ENCODE measurements at regions not wholly inside any gene's neighbourhood (a gene's known extent, or its start where the extent isn't known, plus 50 kb on each side); places are given as distances from the start of the nearest gene placed in this dataset.
A peak's percentile ranks its signal among the peaks of the same experiment; 100 is the strongest.

DNA sequence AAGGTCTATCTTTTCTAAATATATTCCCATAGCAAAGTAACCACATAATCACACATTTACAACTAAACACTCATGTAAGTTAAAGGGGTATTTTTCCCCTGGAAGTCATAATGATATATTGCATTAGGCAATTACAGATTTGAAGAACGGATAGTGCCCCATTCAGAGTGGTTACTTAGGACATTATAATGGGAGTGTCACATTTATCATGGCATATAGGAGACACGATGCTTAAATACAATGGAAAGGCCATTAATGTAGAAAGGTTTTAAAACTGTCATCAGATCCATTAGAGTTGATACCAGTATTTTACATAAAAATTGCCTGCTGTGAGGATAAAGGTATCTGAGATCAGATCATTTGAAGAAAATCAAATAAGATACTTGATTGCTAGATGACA, 582.0 kb upstream of the SEMA6D start:
- in situ Hi-C loops (cut with HindIII; ENCODE audit: low sequenced_read_pairs), result no loop called here

DNA sequence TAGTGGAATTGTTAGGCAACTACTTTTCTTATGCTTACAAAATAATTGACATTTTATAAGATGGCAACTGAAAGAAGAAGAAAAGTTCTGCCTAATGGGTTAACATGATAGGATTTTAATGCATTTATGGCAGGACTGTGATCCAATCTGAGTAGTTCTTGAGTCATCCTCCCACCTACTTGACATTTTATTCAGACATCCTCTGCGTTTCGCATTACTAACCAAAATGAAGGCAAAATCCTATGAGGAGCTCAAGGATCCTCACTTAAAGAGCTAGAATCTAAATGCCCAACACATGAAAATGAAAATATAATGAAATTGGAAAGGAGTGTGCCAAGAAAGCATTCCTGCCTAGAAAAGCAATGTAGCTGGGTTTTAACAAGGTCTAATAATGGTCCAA, 581.1 kb upstream of the SEMA6D start:
- in situ Hi-C loops (cut with HindIII; ENCODE audit: low sequenced_read_pairs), result no loop called here
- H3K4me3 ChIP-seq (ENCODE audit: low read depth, low read length), result no peak overlapping the region
- TF ChIP-seq, protein P1, sequence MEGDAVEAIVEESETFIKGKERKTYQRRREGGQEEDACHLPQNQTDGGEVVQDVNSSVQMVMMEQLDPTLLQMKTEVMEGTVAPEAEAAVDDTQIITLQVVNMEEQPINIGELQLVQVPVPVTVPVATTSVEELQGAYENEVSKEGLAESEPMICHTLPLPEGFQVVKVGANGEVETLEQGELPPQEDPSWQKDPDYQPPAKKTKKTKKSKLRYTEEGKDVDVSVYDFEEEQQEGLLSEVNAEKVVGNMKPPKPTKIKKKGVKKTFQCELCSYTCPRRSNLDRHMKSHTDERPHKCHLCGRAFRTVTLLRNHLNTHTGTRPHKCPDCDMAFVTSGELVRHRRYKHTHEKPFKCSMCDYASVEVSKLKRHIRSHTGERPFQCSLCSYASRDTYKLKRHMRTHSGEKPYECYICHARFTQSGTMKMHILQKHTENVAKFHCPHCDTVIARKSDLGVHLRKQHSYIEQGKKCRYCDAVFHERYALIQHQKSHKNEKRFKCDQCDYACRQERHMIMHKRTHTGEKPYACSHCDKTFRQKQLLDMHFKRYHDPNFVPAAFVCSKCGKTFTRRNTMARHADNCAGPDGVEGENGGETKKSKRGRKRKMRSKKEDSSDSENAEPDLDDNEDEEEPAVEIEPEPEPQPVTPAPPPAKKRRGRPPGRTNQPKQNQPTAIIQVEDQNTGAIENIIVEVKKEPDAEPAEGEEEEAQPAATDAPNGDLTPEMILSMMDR (IDR thresholded peaks at IDR 0.05; ENCODE audit: low read depth, low read length), result no peak
- no peak for DNase-seq (ENCODE audit: low read depth, low spot score)

More for the DNA sequence above, 582.0 kb upstream of the SEMA6D start:
- DNase-seq (ENCODE audit: low read depth, low spot score), result no peak
- TF ChIP-seq, protein P1 (IDR thresholded peaks at IDR 0.05; ENCODE audit: low read depth, low read length), result no peak
- H3K4me3 ChIP-seq (ENCODE audit: low read depth, low read length), result no peak overlapping the region

DNA sequence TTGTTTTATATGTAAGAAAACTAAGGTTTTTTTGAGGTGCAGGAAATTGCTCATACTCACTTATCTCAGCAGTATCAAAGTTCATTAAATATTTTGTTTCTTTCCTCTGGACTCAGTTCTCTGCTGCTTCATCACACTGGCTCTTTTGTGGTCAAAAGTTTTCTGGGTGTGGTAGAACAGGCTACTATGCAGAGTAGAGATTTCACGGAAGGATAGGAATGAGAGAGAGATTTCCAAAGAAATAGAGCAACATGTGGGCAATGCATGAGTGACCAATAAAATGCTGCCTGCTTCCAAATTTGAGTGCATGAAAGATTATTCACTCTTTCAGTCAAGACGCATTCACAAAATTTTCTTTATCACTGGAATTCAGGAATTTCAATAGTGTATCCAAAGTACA, 577.3 kb upstream of the SEMA6D start:
- in situ Hi-C loops (cut with HindIII; ENCODE audit: low sequenced_read_pairs), result no loop called here
- H3K4me3 ChIP-seq (ENCODE audit: low read depth, low read length), result no peak overlapping the region
- TF ChIP-seq, protein P1 (IDR thresholded peaks at IDR 0.05; ENCODE audit: low read depth, low read length), result no peak
- DNase-seq (ENCODE audit: low read depth, low spot score), result peak; percentile 1

DNA sequence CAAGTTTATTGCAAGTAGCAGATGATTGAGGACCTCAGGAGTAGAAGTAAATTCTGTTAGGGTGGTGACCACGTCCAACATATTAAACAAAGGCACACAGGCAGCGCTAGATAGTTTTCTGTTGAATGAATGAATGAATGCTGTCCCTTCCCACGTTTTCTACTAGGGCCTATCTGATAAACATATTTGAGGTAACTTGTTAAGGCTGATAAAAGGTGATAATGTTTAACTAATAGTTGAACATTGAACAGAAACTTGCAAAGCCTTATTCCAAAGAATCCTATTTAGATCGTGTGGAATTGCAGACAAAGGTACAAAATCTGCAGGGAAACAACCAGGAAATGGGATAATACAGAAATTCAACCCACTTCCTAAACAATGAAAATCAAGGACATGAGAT, 559.5 kb upstream of the SEMA6D start:
- TF ChIP-seq, protein P1 (IDR thresholded peaks at IDR 0.05; ENCODE audit: low read depth, low read length), result no peak
- no peak overlapping the region for H3K4me3 ChIP-seq (ENCODE audit: low read depth, low read length)
- DNase-seq (ENCODE audit: low read depth, low spot score), result no peak
- in situ Hi-C loops (cut with HindIII; ENCODE audit: low sequenced_read_pairs), result no loop called here

DNA sequence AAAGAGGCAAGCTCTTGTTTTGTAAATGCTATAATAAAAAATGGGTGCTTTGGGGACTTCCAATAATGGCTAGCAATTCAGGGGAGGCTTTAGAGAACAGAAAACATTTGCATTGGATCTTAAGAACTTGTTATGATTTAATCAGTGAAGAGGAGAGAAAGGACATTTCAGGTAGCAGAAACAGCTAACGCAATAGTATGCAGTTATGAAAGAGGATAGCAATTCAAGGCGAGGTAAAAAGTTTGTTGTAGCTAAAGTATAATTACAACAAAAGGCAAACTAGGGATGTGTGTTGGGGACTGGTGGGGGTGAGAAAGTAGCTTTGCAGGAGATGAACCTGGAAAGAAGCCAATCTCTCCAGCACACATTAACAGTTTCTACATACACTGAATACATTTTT, 558.7 kb upstream of the SEMA6D start:
- in situ Hi-C loops (cut with HindIII; ENCODE audit: low sequenced_read_pairs), result no loop called here
- TF ChIP-seq, protein P1 (IDR thresholded peaks at IDR 0.05; ENCODE audit: low read depth, low read length), result no peak
- H3K4me3 ChIP-seq (ENCODE audit: low read depth, low read length), result no peak overlapping the region
- DNase-seq (ENCODE audit: low read depth, low spot score), result no peak

DNA sequence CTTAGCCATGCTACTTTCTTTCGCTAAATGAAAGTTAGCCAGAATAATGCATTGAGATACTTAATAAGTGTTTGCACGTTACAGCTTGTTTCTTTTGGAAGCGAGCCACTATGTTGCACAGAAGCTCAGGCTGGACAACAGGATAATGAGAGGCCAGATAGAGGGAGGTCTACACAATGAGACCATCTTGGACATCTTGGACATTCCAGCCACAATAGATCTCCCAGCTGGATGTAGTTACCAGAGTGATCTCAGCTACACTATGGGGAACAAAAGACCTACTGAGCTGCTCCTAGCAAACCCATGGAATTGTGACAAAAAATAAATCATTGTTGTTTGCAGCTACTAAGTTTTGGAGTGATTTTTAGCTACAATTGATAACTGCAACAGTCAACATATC, 540.1 kb upstream of the SEMA6D start:
- TF ChIP-seq, protein P1 (IDR thresholded peaks at IDR 0.05; ENCODE audit: low read depth, low read length), result no peak
- no peak for DNase-seq (ENCODE audit: low read depth, low spot score)
- H3K4me3 ChIP-seq (ENCODE audit: low read depth, low read length), result no peak overlapping the region
- in situ Hi-C loops (cut with HindIII; ENCODE audit: low sequenced_read_pairs), result no loop called here

DNA sequence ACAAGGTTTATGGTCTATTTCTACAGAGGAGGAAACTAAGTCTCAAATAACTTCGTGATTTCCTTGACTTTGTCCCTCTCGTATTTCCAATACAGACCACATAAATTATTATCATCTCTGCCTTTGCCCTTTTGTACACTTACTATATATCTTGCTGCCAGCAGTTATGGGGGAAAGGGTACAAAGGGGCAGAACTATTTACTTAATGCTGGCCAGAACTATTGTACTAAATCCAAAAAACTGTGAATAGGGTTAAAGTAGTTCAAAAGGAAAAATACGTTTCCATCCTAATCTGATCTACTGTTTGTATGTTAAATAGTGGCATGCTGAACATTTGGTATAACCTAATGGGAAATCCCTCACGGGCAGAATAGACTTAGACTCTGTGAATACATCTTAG, 537.3 kb upstream of the SEMA6D start:
- in situ Hi-C loops (cut with HindIII; ENCODE audit: low sequenced_read_pairs), result no loop called here
- TF ChIP-seq, protein P1 (IDR thresholded peaks at IDR 0.05; ENCODE audit: low read depth, low read length), result no peak
- H3K4me3 ChIP-seq (ENCODE audit: low read depth, low read length), result no peak overlapping the region
- DNase-seq (ENCODE audit: low read depth, low spot score), result no peak
